CD4-positive, alpha-beta T cell treated with Interleukin-21 for 1 hour (primary cell): ENCODE measurements at regions not wholly inside any gene's neighbourhood (a gene's known extent, or its start where the extent isn't known, plus 50 kb on each side); places are given as distances from the start of the nearest gene placed in this dataset.

Experiments
- DNase-seq: peaks from one replicate; pipeline ENCODE4 v3.0.0-alpha.2; 2020

DNA sequence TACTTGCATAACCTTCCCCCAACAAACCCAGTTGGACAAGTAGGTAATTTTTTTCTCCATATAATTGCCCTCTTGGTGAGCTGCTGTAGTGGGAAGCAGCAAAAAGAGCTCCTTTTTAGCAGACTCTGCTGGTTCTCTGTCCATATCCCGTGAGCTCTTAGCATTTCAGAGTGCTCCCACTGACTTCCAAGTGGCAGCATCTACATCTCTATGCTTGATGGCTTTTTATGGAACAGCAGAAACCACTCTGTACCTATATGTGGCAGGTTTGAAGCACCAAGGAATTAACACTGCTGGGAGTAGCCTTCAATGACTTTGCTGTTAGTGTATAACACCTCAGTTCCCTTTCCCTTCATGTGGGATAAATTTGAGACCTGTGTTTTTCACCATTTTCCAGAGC lies 168.4 kb upstream of the NHS start:
- DNase-seq: no peak

DNA sequence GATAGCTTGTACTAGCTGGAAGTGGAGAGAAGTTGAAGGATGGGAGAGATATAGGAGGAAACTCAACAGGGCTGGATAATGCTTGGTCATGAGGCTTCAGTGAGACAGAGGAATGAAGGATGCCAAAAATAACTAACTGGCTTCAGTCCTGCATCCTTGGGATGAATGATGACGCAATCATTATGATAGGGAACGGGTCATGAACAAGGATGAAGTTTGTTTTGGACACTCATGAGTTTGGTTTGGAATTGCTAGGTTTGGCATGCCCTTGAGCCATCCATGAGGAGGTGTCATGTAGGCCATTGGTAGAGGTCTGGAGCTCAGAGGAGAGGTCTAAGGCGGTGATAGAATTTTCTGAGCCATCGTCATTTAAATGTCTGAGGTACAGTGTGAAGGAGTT lies 160.0 kb upstream of the NHS start:
- DNase-seq: no peak

DNA sequence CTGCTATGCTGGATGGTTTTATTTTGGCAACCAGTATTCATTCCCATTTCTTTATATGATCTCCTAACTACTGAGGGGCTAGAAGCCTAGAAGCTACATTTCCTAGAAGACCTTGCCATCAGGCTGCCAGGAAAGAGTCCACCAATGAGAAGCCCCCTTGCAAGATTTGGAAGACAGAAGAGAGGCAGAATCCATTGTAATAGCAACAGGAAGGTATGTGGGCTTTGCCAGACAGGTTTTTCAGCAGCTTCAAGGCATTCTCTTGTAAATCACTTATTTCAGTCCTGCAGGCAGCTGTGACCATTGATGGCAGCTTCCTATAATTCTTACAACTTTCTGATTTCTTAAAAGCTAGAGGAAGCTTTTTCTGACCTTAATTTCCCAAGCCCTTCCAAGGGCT lies 148.3 kb upstream of the NHS start:
- no peak for DNase-seq

DNA sequence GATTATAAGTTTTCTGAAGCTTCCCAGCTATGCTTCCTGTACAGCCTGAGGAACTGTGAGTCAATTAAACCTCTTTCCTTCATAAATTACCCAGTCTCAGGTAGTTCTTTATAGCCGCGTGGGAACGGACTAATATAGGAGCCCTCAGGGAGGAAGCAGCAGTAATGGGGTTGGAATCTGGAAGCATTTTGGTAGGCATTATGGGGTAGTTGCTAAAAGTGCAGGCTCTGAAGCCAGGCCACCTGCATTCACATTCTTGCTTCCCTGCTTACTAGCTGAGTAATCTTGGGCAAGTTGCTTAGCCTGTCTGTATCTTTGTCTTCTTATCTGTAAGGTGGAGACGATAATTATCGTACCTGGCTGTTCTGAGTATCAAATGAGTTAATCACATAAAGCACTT lies 137.9 kb upstream of the NHS start:
- DNase-seq: no peak

DNA sequence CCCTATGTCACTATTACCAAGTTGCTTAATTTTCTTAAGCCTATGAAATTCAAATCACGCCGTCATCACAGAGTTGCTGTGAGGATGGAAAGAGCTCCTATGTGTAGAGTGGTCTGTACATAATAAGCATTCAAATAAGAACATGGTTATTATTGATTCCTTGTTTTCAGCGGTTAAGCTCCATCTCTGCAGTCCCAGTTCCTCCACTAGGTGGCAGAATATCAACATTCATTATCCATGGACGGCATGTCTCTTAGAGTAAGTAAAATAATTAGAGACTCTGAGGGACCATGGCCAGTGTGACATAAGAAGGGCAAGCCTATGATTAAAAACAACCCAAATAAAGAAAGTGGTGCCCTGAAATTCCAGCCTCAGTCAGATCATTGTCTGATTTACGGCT lies 132.5 kb upstream of the NHS start:
- DNase-seq: peak; percentile 25

DNA sequence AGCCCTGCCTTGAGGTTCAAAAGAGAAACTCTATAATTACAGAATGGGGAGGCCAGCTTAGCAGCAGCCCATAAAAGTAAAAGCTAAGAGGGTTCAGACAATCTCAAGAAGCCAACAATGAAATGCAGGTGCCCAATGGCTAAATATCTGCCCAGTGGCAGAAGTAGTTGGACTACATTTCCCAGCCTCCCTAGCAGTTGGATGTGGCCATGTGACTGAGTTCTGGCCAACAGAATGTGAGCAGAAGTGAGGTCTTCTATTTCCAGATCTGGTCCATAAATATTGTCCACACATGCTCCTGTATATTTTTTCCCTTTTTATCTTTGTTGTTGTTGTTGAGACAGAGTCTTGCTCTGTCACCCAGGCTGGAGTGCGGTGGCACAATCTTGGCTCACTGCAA lies 127.9 kb upstream of the NHS start:
- no peak for DNase-seq

DNA sequence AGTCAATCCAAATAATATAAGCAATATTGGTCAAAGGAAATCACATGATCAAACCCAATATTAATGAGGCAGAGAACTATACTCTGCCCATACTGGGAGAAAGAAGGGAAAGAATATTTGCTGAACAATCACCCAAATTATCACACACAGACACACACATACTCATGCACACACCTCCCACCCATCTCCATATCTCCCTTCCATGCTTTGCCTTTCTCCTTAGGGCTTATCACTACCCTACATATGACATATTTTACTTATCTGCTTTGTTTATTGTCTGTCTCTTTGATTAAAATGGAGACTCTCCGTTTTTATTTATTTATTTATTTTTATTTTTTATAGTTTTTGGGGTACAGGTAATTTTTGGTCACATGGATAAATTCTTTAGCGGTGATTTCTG lies 112.9 kb upstream of the NHS start:
- DNase-seq: no peak

DNA sequence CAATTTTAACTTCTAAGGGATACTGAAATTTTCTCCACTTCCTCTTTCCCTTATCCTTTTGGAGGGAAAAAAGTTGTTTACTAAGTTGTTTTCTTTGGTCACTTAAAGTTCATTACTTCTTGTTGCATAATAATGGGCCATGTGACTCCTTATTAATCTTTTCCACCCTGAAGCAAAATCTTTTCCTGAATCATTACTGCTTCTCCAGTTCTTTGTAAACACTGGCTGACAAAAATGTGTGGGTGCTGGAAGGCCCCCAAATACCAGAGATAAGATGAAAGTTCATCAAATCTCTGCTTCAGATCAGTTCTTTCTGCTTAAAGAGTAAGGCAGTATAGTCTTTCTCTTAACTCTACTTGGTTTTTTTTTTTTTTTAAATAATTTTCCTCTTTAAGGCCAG lies 108.9 kb upstream of the NHS start:
- no peak for DNase-seq

DNA sequence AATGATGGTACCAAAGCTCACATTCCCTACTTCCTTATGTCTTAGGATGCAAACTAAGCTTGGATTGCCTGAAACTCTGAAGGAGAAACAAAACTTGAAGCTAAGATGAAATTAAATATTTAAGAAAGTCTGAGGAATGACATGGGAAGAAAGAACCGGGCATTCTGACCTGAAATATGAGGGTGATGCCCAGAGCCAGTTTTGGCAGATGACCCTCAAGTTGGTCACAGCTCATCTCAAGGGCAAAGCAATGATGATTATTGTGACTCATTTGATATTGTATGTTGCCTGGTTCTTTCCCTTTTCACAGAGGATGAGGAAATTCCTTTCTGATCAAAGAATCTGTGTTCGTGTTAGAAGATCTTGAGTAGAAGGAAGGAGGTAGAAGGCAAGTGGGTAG lies 96.0 kb upstream of the NHS start:
- DNase-seq: no peak

DNA sequence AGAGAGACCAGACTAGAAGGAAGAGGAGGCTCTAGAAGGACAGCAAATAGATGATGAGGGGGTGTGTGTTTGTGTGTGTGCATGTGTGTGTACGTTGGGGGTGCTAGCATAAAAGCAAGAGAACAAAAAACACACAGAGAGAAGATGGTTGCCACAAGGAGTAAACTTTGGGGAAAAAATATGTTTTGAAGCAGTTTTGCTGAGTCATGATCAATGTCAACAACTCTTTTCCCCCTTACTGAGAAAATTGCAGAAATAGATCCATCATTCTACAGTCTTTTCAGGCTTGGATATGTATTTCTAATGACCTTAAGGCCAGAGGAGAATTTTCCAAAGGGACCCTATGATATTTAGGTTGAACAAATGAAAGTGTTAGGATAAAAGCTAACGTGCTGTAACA lies 89.0 kb upstream of the NHS start:
- DNase-seq: no peak

DNA sequence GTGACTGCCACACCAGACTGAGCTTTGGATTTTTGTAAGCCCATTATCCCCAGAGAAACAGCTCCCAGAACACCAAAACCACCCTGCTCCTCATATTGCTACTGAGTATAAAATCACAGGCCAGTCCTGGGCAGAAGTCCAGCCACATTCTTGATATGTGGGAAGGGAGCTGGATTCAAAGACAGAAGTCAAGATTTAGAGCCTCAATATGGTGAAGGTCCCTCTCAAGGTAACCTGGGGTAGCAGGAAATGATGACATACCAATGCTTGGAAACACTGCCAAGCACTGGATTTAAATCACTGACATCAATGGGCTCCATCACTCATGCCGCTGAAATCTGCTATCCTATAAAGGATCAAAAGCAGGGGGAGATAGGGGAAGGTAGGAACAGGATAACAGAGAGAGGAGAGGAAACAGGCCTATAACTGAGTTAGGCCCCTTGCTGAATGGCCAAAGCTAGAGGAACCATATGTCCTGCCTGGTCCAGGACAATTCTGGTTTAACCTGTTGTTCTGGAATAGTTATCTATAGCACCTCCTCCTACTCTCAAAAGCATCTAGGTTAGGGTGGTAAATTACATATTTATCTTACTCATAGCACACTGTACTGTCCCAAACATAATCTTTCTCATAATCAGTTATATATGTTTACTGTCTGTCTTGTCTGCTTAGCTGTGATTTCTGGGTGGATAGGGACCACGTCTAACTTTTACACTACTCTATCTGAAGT lies 83.7 kb upstream of the NHS start:
- no peak for DNase-seq

DNA sequence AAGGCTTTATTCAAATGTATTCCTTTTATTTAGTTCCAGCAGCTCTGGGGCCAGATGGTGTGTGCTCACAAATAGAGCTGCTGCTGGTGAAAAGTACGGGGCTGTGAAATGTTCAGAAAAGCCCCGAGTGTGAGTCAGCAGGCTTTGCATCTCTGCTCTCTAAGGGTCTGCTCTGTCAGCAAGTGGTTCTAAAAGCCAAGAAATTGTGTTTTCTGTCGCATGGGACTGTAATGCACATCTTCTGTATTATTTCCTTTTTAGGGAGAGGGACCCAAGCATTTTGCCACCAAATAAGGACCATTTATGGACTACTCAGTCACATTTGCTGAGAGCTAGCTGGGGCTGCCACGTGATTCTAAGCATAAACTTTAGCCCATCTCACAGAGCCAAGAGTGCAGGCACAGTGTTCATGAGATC lies 82.9 kb upstream of the NHS start:
- DNase-seq: no peak

DNA sequence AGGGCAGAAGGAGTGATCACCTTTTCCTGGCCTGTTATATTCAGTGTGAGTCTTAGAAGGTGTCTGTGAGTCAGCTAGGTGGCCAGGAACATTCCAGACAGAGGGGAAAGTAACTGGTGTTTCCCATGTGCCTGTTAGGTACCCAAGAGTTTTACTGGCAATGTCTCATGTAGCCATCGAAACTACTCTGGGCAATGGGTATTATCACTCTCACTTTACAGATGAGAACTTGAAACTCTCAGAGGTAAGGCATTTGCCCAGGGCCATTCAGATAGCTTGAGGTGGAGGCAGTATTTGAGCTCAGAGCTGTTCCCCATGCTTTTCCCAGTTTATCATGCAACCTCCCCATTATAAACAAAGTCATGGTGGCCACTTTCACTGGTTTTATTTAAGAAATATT lies 80.4 kb upstream of the NHS start:
- no peak for DNase-seq

DNA sequence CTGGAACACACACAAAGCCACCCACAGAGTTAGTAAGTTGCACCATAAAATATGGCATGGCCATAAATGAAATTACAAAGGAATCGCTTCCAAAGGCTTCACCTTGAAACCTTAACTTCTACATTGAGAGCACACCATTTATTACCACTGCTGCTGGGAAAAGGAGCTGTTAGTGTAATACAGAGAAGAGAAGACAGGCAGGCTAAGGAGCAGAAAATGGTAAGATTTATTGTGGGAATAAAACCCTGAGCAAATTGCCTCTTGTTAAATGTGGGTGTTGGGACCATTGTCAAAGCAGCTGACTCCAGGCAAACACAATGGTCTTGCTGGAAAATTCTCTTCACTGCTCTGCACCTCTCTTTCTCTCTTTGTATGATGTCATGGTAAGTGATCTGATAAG lies 79.2 kb upstream of the NHS start:
- no peak for DNase-seq

DNA sequence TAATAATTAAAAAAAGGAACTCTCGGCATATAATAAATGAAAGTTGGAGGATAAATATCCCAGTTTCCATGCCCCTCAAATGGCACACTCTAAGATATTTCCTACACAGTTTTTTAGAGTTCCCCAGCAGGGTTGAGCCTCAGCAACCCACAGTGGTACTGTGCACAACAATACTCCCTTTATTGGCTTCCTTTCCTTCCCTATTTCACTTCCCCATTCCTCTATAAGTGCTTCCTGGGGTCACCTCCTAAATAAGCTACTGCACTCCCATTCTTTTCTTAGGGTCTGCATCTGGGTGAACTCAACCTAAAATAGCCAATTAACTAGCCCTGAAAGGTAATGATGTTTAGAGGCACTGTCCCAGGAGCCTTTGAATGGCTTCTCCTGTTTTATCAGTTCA lies 76.4 kb upstream of the NHS start:
- DNase-seq: no peak

DNA sequence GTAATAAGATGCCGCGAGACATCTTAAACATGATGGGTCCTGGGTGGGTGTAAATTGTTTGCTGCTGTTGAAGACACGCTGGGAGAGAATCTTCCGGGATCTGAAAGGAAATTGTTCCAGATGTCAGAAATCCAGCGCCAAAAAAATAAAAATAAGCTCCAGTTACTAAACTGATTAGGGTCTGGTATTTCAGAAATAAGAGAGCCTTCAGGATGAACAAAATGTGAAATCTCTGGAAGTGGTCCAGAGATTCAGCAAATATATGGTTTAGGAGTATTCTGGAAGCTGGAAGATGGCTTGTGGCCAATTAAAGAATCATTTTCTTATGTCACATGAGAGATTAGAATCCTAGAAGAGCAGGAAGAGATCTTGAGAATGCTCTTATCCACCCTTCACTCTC lies 75.8 kb upstream of the NHS start:
- DNase-seq: no peak

DNA sequence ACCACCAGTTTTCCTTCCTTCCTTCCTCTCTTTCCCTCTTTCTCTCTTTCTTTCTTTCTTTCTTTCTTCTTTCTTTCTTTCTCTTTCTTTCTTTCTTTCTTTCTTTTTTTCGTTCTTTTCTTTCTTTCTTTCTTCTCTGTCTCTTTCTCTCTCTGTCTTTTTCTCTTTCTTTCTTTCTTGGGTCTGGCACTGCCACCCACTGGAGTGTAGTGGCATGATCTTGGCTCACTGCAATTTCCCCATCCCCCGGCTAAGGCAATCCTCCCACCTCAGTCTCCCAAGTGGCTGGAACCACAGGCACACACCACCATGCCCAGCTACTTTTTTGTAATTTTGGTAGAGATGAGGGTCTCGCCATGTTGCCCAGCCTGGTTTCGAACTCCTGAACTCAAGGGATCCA lies 51.6 kb upstream of the NHS start:
- no peak for DNase-seq
